HEK293T (cell line): ENCODE measurements at regions not wholly inside any gene's neighbourhood (a gene's known extent, or its start where the extent isn't known, plus 50 kb on each side); places are given as distances from the start of the nearest gene placed in this dataset.

Source experiments
- ARNT ChIP-seq: fragments of 450-650 bp; IDR thresholded peaks from 2 replicates; pipeline ENCODE4 v1.6.1; 2017; ENCODE audit warnings: mild to moderate bottlenecking
- BHLHE40 ChIP-seq: fragments of 450-650 bp; IDR thresholded peaks from 2 replicates; pipeline ENCODE4 v1.6.1; 2016; ENCODE audit warnings: mild to moderate bottlenecking, moderate library complexity, borderline replicate concordance
- CTBP1 ChIP-seq: fragments of 450-650 bp; IDR thresholded peaks from 2 replicates; pipeline ENCODE4 v1.6.1; 2016; ENCODE audit warnings: borderline replicate concordance
- ELF4 ChIP-seq: fragments of 450-650 bp; IDR thresholded peaks from 2 replicates; pipeline ENCODE4 v1.6.1; 2017; ENCODE audit warnings: antibody characterized with exemption
- FOXA1 ChIP-seq: fragments of 450-650 bp; IDR thresholded peaks from 2 replicates; pipeline ENCODE4 v1.6.1; 2016; ENCODE audit warnings: mild to moderate bottlenecking
- FOXK2 ChIP-seq: fragments of 450-650 bp; IDR thresholded peaks from 2 replicates; pipeline ENCODE4 v1.6.1; 2016; ENCODE audit warnings: mild to moderate bottlenecking
- FOXM1 ChIP-seq: fragments of 450-650 bp; IDR thresholded peaks from 2 replicates; pipeline ENCODE4 v1.6.1; 2017; ENCODE audit warnings: mild to moderate bottlenecking, borderline replicate concordance
- HDGF ChIP-seq: fragments of 450-650 bp; IDR thresholded peaks from 2 replicates; pipeline ENCODE4 v1.6.1; 2017; ENCODE audit warnings: antibody characterized with exemption, borderline replicate concordance
- L3MBTL2 ChIP-seq: fragments of 450-650 bp; conservative IDR thresholded peaks from 2 replicates; pipeline ENCODE4 v1.6.1; 2016; ENCODE audit warnings: mild to moderate bottlenecking
- NFRKB ChIP-seq: fragments of 450-650 bp; IDR thresholded peaks from 2 replicates; pipeline ENCODE4 v1.6.1; 2016; ENCODE audit warnings: mild to moderate bottlenecking, moderate library complexity
- PKNOX1 ChIP-seq: fragments of 450-650 bp; IDR thresholded peaks from 2 replicates; pipeline ENCODE4 v1.6.1; 2016
- SP1 ChIP-seq: fragments of 450-650 bp; IDR thresholded peaks from 2 replicates; pipeline ENCODE4 v1.6.1; 2017
- TARDBP ChIP-seq: fragments of 450-650 bp; IDR thresholded peaks from 2 replicates; pipeline ENCODE4 v1.6.1; 2016
- ZNF384 ChIP-seq: fragments of 450-650 bp; IDR thresholded peaks from 2 replicates; pipeline ENCODE4 v1.6.1; 2016

- TF ChIP-seq CTBP1 = no peak
- no peak for TF ChIP-seq FOXK2
- TF ChIP-seq ZNF384 = no peak
- no peak for TF ChIP-seq NFRKB
- no peak for TF ChIP-seq SP1
- no peak for TF ChIP-seq FOXA1
- TF ChIP-seq ELF4 = no peak
- no peak for TF ChIP-seq L3MBTL2
- no peak for TF ChIP-seq HDGF
- no peak for TF ChIP-seq BHLHE40
- no peak for TF ChIP-seq PKNOX1
- no peak for TF ChIP-seq FOXM1
- TF ChIP-seq ARNT = no peak
- TF ChIP-seq TARDBP = no peak
These were observed 74.6 kb upstream of the IKZF1 start for GRCh38 chr7:50229964-50230363.
